Esophagus squamous epithelium (tissue), 4 donors: ENCODE measurements at regions not wholly inside any gene's neighbourhood (a gene's known extent, or its start where the extent isn't known, plus 50 kb on each side); places are given as distances from the start of the nearest gene placed in this dataset.

Source experiments
- POLR2A ChIP-seq, 4 donors: fragments of 450-650 bp; IDR thresholded peaks; one replicate each; pipeline ENCODE4 v1.6.1; 2017; ENCODE audit warnings: antibody characterized with exemption in 4 of 4, mild to moderate bottlenecking in 4 of 4, moderate library complexity in 3 of 4
- TF ChIP-seq, protein P1 (sequence below), 6 experiments: fragments of 450-650 bp in 4 of 6; fragments of 200-600 bp in 2 of 6; sonication (generic) in 2 of 6; IDR thresholded peaks; one replicate each; pipeline ENCODE4 v1.5.1; 2016 to 2019; ENCODE audit warnings: antibody characterized with exemption in 6 of 6, mild to moderate bottlenecking in 4 of 6, moderate library complexity in 4 of 6

DNA sequence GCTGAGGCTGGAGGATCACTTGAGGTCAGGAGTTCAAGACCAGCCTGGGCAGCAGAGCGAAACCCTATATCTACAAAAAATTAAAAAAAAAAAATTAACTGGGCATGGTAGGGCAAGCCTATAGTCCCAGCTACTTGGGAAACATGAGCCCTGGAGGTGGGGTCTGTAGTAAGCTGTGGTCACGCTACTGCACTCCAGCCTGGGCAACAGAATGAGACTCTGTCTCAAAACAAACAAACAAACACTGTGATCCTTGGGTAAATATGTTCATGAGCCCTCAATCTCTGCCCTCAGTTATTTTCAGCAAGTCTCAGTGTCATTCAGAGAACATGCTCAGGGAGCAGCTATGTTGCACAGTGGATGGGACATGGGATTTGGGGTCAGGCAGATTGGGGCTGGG lies 76.2 kb downstream of the PTTG1 start:
- TF ChIP-seq, protein P1, sequence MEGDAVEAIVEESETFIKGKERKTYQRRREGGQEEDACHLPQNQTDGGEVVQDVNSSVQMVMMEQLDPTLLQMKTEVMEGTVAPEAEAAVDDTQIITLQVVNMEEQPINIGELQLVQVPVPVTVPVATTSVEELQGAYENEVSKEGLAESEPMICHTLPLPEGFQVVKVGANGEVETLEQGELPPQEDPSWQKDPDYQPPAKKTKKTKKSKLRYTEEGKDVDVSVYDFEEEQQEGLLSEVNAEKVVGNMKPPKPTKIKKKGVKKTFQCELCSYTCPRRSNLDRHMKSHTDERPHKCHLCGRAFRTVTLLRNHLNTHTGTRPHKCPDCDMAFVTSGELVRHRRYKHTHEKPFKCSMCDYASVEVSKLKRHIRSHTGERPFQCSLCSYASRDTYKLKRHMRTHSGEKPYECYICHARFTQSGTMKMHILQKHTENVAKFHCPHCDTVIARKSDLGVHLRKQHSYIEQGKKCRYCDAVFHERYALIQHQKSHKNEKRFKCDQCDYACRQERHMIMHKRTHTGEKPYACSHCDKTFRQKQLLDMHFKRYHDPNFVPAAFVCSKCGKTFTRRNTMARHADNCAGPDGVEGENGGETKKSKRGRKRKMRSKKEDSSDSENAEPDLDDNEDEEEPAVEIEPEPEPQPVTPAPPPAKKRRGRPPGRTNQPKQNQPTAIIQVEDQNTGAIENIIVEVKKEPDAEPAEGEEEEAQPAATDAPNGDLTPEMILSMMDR (IDR thresholded peaks at IDR 0.05) = no peak
- TF ChIP-seq POLR2A (IDR thresholded peaks at IDR 0.05) = no peak
